NCI-H460 (cell line): ENCODE measurements at regions not wholly inside any gene's neighbourhood (a gene's known extent, or its start where the extent isn't known, plus 50 kb on each side); places are given as distances from the start of the nearest gene placed in this dataset.
"Not testable (repeated sequence)": the region's sequence is repeated elsewhere in the genome, so short reads cannot be mapped to it uniquely, and the experiment has no call there.

ENCODE experiments used
- DNase-seq: peaks from one replicate; pipeline ENCODE4 v3.0.0-alpha.2; 2016; ENCODE audit warnings: low read depth; ENCODE audit errors: extremely low read depth

DNA sequence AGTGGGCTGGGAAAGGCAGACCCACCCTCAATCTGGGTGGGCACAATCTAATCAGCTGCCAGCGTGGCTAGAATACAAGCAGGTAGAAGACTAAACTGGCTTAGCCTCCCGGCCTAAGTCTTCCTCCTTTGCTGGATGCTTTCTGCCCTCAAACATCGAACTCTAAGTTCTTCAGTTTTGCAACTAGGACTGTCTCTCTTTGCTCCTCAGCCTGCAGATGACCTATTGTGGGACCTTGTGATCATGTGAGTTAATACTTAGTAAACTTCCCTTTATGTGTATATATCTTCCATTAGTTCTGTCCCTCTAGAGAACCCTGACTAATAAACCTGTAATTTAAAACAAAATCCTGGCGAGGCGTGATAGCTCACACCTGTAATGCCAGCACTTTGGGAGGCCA is 51.8 kb upstream of the SLC39A8 start:
- DNase-seq, result not testable (repeated sequence)

- no peak for DNase-seq
Measured at GRCh38 chr4:102399021-102399420, 53.7 kb upstream of the SLC39A8 start.

DNA sequence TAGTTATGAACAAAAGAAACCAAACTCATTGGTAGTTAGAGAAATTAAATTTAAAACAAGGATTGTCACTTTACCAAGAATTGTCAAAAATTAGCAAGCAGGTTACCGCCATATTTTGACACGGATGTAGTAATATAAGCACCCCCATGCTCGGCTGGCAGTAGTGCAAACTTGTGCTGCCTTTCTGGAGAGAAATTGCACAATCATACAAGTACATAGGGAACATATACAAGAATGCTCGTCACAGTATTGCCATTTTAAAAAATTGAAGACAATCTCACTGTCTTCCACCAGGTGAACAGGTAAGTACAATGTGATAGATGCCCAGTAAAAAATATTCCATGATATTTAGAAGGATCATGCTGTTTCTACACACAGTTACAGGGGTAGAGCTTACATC is 55.6 kb upstream of the SLC39A8 start:
- no peak for DNase-seq

DNA sequence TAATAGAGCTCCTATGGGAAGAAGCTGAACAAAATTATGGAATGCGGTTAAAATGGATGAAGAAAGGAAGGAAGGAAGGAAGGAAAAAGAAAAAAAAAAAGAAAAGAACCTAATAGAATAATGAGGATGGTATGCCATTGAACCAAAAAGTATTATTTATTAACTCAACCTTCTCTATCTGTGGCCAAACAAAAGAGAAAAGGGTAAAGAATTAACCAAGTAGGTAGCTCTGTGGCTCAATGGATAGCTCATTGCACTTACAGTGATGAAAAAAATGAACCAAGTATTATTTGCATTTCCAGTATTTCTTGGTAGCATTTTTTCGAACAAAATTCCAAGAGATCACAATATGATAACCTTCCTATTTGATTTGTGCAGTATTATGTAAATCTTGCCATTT is 56.9 kb upstream of the SLC39A8 start:
- no peak for DNase-seq

- DNase-seq, result no peak
Measured at GRCh38 chr4:102403116-102403515, 57.8 kb upstream of the SLC39A8 start.

- DNase-seq, result peak; percentile 72
Measured at GRCh38 chr4:102404431-102404969, 59.2 kb upstream of the SLC39A8 start.

- peak; percentile 81 for DNase-seq
Measured at GRCh38 chr4:102405821-102406401, 60.6 kb upstream of the SLC39A8 start.

GRCh38 chr4:102410884-102411283 is 65.6 kb upstream of the SLC39A8 start:
- not testable (repeated sequence) for DNase-seq

- DNase-seq, result peak; percentile 56
Measured at GRCh38 chr4:102411408-102411807, 66.1 kb upstream of the SLC39A8 start.

DNA sequence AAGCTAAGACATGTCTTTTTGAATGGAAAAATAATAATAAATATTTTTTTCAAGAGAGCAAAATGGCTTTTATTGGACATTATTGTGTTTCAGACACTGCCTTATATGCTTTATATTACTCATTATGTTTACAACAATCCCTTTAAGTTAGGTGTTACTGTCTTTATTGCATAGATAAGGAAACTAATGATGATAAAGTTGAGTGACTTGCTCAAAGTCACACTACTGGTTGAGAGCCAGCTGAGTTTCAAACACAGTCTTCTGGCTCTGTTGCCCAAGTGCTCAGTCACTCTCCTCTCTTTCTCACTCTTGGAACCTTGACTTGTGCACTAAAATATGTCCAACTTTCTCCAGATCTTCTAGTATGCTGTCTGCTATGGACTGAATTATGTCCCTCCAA is 71.5 kb upstream of the SLC39A8 start:
- no peak for DNase-seq

- no peak for DNase-seq
Measured at GRCh38 chr4:102420563-102421398, 75.5 kb upstream of the SLC39A8 start.

GRCh38 chr4:102422843-102423242 is 77.6 kb upstream of the SLC39A8 start:
- no peak for DNase-seq

- no peak for DNase-seq
Measured at GRCh38 chr4:102423375-102423774, 77.8 kb upstream of the NFKB1 start.

DNA sequence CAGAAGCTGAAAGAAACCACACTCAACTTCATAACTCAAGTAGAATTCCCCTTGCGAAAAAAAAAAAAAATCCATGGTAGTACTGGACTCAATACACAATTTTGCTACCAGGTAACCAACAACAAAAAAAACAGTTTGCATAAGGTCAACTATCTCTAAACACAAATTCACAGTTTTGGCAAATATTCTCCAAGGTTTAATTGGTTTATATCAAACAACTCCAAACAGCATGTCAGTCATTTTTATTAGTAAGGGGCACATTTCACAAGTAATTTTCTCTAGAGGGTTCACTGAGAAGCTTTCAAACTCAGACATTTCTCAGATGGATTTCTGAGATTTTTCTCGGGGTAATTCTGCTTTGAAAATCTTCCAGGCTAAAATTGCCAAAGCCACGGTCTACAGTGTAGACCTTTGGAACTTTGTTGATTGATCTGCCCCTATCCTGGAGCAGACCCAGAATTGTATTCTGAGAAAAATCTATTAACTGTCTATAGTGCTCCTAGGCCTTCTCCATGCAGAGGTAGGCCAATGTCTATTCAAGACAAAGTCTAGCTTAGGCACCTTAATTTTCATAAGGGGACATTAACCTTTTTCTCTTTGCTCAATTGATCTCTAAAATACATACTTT is 73.7 kb upstream of the NFKB1 start:
- no peak for DNase-seq

GRCh38 chr4:102428122-102428521 is 73.0 kb upstream of the NFKB1 start:
- DNase-seq, result no peak

DNA sequence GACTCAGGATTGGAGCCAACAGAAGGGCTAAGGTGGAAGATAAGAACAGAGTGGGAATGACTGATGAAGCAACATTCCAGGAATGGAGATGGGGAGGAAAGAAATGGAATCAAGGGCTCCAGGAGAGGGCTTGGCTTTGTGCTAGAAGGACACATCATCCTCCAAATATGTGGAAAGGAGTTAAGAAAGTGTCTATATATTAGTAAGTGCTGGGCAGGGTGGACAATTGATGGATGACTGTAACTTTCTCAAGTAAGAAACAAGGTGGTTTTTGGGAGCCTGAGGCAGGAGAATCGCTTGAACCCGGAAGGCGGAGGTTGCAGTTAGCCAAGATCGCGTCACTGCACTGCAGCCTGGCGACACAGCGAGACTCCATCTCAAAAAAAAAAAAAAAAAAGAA is 71.6 kb upstream of the NFKB1 start:
- peak; percentile 88 for DNase-seq

GRCh38 chr4:102430461-102430910 is 70.7 kb upstream of the NFKB1 start:
- DNase-seq, result no peak

- no peak for DNase-seq
Measured at GRCh38 chr4:102431608-102431961, 69.6 kb upstream of the NFKB1 start.

- DNase-seq, result no peak
Measured at GRCh38 chr4:102437111-102437510, 64.0 kb upstream of the NFKB1 start.

- peak; percentile 62 for DNase-seq
Measured at GRCh38 chr4:102438396-102439235, 62.5 kb upstream of the NFKB1 start.

- DNase-seq, result peak; percentile 84
Measured at GRCh38 chr4:102439236-102439614, 61.9 kb upstream of the NFKB1 start.
